NCI-H146 treated with DMSO at 0.1 percent for 48 hours (cell line): ENCODE measurements at regions not wholly inside any gene's neighbourhood (a gene's known extent, or its start where the extent isn't known, plus 50 kb on each side); places are given as distances from the start of the nearest gene placed in this dataset.
A peak's percentile ranks its signal among the peaks of the same experiment; 100 is the strongest.

ENCODE experiments used
- DNase-seq: peaks from one replicate; lab custom pipeline; 2025; ENCODE audit not compliant: unreplicated experiment; lab: John Stamatoyannopoulos, UW

GRCh38 chr13:50101590-50101989 lies 86.3 kb downstream of the KCNRG start:
- DNase-seq = no peak

DNA sequence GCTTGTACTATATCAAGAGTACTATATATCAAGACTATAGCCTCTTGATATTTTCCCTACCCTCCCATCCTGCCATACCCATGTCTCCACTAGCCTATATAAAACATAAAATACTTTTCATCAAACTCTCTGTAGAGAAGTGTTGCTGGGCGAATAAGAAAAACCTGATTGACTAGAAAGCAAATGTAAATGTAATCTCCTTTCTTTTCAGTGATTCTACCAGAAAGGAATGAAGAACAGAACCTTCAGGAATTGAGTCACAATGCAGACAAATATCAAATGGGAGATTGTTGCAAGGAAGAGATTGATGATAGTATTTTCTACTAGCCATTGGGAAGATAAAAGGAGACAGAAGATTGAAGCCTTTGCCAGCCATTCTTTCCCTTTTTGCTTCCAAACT lies 89.2 kb downstream of the KCNRG start:
- no peak for DNase-seq

DNA sequence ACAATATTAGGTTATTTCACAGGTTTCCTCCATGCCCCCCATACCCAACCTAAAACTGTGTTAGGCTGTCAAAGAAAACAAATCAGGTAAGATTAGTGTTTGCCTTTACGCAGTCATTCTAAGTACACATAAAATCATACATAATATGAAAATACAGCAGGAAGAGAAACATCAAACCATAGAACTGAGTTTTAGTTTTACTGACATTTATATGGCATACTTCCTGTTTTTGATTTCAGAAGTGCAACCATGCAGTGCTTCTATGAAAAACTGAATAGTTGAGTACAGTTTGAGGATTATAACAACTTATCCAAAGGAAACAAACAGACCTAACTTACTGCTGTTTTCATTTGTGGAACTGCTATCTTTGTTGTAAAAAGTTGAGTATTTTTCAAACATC lies 91.3 kb downstream of the KCNRG start:
- no peak for DNase-seq

GRCh38 chr13:50107205-50107604 lies 92.0 kb downstream of the KCNRG start:
- DNase-seq = no peak

DNA sequence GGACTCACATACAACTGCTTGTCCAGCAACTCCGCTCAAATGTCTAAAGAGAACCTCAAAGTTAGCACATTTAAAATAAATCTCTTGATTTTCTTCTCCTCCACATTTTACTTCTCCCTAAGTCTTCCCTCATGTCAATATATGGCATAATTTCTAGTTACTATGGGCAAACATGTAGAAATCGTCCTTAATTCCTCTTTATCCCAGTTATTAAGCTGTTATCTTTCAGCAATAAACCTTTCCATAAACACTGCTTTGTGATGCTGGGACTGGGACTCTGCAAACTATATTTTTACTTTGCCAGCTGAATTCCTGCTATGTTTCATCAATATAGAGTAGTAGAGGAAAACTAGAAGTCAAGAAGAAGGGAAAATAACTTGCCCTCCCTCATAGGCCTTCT lies 99.7 kb downstream of the KCNRG start:
- DNase-seq = no peak

GRCh38 chr13:50115695-50116094 lies 100.5 kb downstream of the KCNRG start:
- DNase-seq = no peak

- no peak for DNase-seq
Measured at GRCh38 chr13:50116430-50116973, 101.3 kb downstream of the KCNRG start.

GRCh38 chr13:50119591-50119990 lies 104.3 kb downstream of the KCNRG start:
- DNase-seq = no peak

DNA sequence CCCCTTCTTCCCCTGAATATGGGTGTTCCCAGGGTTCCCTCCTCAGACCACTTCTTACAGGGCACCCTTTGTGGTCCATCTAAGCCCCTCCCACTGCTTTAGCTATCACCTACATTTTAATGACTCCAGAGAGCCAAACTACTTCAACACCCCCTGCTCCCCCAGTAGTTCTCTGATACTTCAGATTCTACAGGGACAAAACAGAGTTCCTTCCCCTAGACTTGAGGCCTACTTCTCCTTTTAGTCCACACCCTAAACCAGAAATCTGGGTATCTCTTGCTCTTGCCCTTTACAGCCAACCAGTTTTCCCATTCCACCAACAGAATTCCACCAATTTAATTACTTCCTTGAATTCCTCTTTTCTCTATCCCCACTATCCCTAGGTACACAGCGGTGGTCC lies 107.2 kb downstream of the KCNRG start:
- no peak for DNase-seq

- DNase-seq = no peak
Measured at GRCh38 chr13:50123002-50123401, 107.8 kb downstream of the KCNRG start.

GRCh38 chr13:50123515-50123861 lies 108.2 kb downstream of the KCNRG start:
- no peak for DNase-seq

GRCh38 chr13:50123862-50124535 lies 108.8 kb downstream of the KCNRG start:
- DNase-seq = peak; percentile 91

GRCh38 chr13:50124536-50125303 lies 109.5 kb downstream of the KCNRG start:
- DNase-seq = peak; percentile 61

DNA sequence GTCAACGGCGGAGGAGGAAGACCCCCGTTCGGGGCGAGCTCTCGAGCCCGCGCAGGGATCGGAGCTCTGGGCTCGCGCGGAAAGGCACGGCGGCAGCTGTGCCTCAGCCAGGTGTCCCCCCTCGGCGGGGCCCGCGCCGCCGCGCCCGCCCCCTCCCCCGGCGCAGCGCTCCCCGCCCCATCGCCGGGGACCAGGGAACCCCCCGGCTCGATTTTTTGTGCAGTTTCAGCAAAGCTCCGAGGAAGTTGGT lies 110.0 kb downstream of the KCNRG start:
- DNase-seq = no peak

DNA sequence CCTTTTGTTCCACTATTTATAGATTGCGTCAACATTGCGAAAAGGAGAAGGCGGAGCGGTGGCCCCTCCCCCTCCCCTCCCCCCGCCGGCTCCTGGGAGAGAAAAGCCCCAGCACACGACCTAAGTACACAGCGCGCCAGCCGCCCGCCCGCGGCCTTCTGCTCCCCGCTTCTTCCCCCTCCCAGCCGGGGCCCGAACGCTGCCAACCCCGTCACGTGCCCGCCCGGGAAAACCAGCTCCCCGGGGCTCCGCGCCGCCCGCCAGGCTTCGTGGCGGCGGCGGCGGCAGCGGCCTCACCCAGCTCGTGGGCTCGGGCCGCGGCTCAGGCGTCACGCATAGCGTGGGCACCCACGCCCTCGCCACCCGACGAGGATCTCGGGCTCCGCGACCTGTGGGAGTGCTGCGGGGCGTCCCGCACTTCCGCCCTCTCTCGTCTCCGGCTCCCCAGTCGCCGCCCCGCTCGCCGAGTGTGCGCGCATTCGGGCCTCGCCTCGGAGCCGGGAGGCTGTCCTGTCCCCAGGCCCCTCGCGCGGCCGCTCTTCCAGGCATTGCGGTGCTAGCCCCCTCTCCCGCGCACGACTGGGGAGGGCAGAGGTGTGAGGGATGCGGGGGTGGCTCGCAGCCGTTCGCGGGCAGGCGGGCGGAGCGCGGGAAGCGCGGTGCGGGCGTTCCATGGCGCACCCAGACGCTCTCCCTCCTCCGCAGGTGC lies 110.5 kb downstream of the KCNRG start:
- DNase-seq = peak; percentile 85

DNA sequence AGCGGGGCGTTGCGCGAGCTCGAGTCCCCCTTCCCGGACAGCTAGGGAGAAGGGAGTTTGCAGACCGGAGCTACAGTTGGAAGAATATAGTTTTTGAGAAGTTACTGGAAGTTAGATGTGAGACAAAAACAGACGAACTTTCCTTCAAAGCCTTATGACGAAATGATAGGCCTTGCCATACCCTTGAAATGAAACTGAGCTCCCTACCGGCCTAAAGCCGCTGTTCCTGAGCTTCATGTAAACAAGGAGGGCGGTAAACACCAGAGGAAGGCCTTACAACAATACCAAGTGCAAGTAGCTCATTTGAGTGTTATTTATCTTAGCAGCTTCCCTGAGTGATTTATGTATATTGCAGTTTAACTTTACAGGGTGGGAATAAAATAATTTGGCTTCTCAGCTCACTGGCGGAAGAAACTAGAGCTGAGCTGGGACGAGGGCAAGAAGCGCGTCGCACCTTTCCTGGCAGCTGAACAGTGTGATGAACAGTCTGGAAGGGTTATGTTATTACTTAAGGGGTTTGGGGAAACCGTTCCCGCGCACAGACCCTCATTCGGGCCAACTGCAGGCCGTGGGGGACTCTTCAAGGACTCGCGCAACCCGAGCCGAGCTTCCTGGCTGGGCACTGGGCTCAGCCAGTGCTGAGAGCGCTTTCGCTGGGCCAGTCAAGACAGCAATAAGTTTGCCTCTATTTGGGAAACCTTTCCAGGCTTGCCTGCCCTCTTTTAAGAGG lies 111.2 kb downstream of the KCNRG start:
- peak; percentile 51 for DNase-seq

- no peak for DNase-seq
Measured at GRCh38 chr13:50126993-50127725, 111.9 kb downstream of the KCNRG start.

- DNase-seq = no peak
Measured at GRCh38 chr13:50127726-50128291, 112.6 kb downstream of the KCNRG start.

DNA sequence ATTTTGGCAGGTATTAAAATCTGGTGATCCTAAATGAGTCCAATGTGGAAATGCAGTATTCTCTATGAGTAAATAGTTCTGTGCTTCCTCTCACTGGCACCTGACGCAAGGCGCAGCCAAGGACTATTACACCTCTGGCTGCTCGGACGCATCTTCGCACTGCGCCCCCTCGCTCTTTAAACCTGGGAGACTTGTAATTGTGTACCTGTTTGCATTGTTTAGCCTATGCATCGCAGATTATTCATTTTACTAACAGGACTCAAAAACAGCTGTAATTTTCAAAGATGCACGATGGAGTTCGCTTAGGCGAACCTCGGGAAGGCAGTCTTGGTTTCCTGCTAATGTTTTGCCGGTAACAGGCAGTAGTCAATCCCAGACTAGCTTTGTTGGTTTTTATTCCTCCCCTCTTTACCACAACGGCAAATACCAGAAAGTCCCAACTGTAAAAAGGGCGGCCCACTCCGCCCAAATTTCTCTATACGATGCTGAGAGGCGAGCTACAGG lies 113.2 kb downstream of the KCNRG start:
- DNase-seq = no peak

DNA sequence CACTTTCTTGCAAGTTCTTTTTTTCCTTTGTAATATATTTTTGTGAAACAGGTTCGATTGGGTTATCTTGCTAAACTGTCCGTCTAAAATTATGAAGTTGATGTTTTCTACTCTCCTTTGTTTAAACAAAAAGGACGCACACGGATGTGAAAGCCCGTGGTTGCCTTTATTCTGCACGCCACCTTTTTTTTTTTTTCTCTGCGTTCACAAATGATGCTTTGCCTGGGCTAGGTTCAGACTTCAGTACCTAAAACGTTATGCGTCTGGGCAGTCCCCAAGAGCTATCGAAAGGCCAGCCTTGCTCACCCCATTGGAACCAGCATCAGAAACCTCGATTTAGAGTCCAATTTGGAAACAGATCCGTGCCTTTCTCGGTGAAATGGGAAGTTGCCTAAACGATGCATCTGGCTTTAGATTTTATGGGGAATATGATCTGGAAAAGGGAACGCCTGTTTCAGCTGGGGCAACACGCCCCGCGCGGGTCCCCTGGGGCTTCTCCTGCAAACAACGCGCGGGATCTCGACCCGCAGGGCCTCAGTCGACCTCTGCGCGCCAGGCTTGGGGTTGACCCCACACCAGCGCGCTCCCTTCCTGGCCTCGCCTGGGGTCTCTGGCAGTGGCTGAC lies 113.9 kb downstream of the KCNRG start:
- DNase-seq = no peak
